Natural killer cell (primary cell): ENCODE measurements at regions not wholly inside any gene's neighbourhood (a gene's known extent, or its start where the extent isn't known, plus 50 kb on each side); places are given as distances from the start of the nearest gene placed in this dataset.

ENCODE experiments used
- ATAC-seq, 3 donors: fragments of 150-1000 bp in 2 of 3; fragments of 200-7000 bp in 1 of 3; cut with Tn5 transposase; 1 replicate in 1 of 3; 2 replicates in 2 of 3; pipeline ENCODE4 v1.10.0; 2021; ENCODE audit warnings: mild to moderate bottlenecking in 2 of 3, moderate library complexity in 2 of 3
- DNase-seq, 2 donors: peaks; one replicate each; pipeline versions ENCODE4 v3.0.0 to v3.0.0-alpha.2; 2013 to 2021; ENCODE audit warnings: mixed read lengths in 1 of 2
- H3K27ac ChIP-seq: one replicate; pipeline ENCODE4 v1.5.1; 2013; ENCODE audit warnings: mild to moderate bottlenecking, low read length
- H3K27me3 ChIP-seq: one replicate; pipeline ENCODE4 v1.6.1; 2013; ENCODE audit warnings: low read length; ENCODE audit not compliant: control insufficient read depth, insufficient read depth
- H3K36me3 ChIP-seq: one replicate; pipeline ENCODE4 v1.6.1; 2013; ENCODE audit warnings: low read length; ENCODE audit not compliant: control insufficient read depth, insufficient read depth
- H3K4me1 ChIP-seq: one replicate; pipeline ENCODE4 v1.6.1; 2013; ENCODE audit warnings: low read length; ENCODE audit not compliant: control insufficient read depth, insufficient read depth
- H3K4me3 ChIP-seq: one replicate; pipeline ENCODE4 v1.5.1; 2013; ENCODE audit warnings: low read length
- H3K9me3 ChIP-seq: one replicate; pipeline ENCODE4 v1.6.1; 2013; ENCODE audit warnings: low read length; ENCODE audit not compliant: control insufficient read depth, insufficient read depth
- H3K27ac Mint-ChIP-seq, 2 donors: one replicate each; pipeline ENCODE4 v1.8.0; 2022; ENCODE audit warnings: mild to moderate bottlenecking in 2 of 2, mixed read lengths in 2 of 2, moderate library complexity in 1 of 2
- H3K27me3 Mint-ChIP-seq, 2 donors: one replicate each; pipeline ENCODE4 v1.8.0; 2022; ENCODE audit warnings: low read depth in 2 of 2, mixed read lengths in 2 of 2
- H3K36me3 Mint-ChIP-seq: one replicate; pipeline ENCODE4 v1.8.0; 2022; ENCODE audit warnings: mixed read lengths
- H3K4me1 Mint-ChIP-seq, 2 donors: one replicate each; pipeline ENCODE4 v1.8.0; 2022; ENCODE audit warnings: mixed read lengths in 2 of 2
- H3K4me3 Mint-ChIP-seq: one replicate; pipeline ENCODE4 v1.8.0; 2022; ENCODE audit warnings: mild to moderate bottlenecking, moderate library complexity, mixed read lengths
- H3K9me3 Mint-ChIP-seq, 2 donors: one replicate each; pipeline ENCODE4 v1.8.0; 2022; ENCODE audit warnings: mixed read lengths in 2 of 2
- CTCF ChIP-seq: fragments of 200-600 bp; IDR thresholded peaks from one replicate; pipeline ENCODE4 v1.8.0; 2022; ENCODE audit warnings: antibody characterized with exemption
- WGBS: methylation state at CpG from one replicate; pipeline ENCODE4 v1.1.7; 2013; ENCODE audit warnings: missing lambda C conversion rate; ENCODE audit not compliant: insufficient coverage; 5-methylcytosine and 5-hydroxymethylcytosine counted together
- intact Hi-C: fragments of 100-400 bp; cut with micrococcal nuclease; formaldehyde crosslinking; loops from one replicate; pipeline ENCODE4 v1.14.2; 2022

DNA sequence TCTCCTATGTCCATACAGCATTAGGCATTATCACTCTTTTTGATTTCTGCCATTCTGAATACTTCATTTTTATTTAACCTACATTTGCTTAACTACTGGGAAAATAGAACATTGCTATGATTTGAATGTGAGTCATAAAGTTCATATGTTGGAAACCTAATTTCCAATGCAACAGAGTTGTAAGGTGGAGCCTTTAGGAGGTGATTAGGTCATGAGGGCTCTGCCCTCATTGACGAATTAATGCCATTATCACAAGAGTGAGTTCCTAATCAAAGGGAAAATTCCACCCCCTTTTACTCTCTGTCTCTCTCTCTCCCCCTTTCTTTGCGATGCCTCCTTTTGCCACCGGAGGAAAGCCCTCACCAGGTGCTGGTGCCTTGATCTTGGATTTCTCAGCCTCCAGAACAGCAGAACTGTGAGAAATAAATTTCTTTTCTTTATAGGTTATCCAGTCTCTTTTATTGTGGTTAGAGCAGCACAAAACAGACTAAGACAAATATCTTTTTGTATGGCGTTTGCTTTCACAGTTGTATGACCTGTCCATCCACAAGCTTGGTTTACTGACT is 180.1 kb upstream of the ARID2 start:
- intact Hi-C loops: no loop called here
- H3K27ac Mint-ChIP-seq: no peak overlapping the region
- H3K36me3 Mint-ChIP-seq: no peaks in the 10 kb centered on the region
- H3K27me3 ChIP-seq: no peaks in the 10 kb centered on the region
- no peak overlapping the region for H3K4me3 Mint-ChIP-seq
- no peak for ATAC-seq
- peaks cover 0 to 7% of the 10 kb centered on the region in 2 donors for H3K27me3 Mint-ChIP-seq
- H3K9me3 ChIP-seq: no peaks in the 10 kb centered on the region
- no peak overlapping the region for H3K4me3 ChIP-seq
- no peaks in the 10 kb centered on the region for H3K9me3 Mint-ChIP-seq
- 88% methylated on average over 3 of the region's 4 CpGs for WGBS
- no peaks in the 10 kb centered on the region for H3K4me1 Mint-ChIP-seq
- H3K4me1 ChIP-seq: no peaks in the 10 kb centered on the region
- no peak overlapping the region for H3K27ac ChIP-seq
- TF ChIP-seq CTCF: no peak
- no peak for DNase-seq
- H3K36me3 ChIP-seq: no peaks in the 10 kb centered on the region

DNA sequence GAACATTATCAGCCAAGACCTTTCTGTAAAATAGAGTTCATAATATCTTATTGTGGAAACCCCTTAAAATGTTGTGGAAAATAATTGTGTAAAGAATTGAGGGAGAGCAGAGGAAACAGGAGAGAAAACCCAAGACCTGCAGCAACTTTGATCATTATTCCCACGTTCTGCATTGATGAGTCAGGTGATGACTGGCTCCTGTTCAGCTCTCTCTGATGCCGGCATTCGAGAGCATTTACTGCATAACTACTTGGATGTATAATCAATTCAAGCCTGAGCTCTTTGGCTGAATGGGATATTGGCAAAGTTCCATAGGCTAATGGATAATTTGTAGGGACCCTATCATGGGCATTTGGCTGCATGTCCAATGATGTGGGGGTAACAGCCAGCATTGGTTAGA is 176.3 kb upstream of the ARID2 start:
- H3K4me3 ChIP-seq: no peak overlapping the region
- Mint-ChIP-seq H3K27ac (no peak overlapping the region), H3K27me3 (peaks cover 0 to 7% of the 10 kb centered on the region in 2 donors), H3K9me3 (peaks cover 0 to 2% of the 10 kb centered on the region in 2 donors), H3K4me1 (no peaks in the 10 kb centered on the region), H3K36me3 (no peaks in the 10 kb centered on the region), H3K4me3 (no peak overlapping the region)
- DNase-seq (no peak), ATAC-seq (no peak)
- H3K4me1 ChIP-seq: no peaks in the 10 kb centered on the region
- H3K27me3 ChIP-seq: no peaks in the 10 kb centered on the region
- H3K36me3 ChIP-seq: no peaks in the 10 kb centered on the region
- H3K9me3 ChIP-seq: no peaks in the 10 kb centered on the region
- intact Hi-C loops: no loop called here
- no peak for TF ChIP-seq CTCF
- H3K27ac ChIP-seq: no peak overlapping the region
- 96% methylated on average over 3 of the region's 3 CpGs for WGBS

GRCh38 chr12:45557016-45557415 is 172.5 kb upstream of the ARID2 start:
- no peak for DNase-seq
- intact Hi-C loops: no loop called here
- H3K4me1 Mint-ChIP-seq: no peaks in the 10 kb centered on the region
- no peak overlapping the region for H3K27ac Mint-ChIP-seq
- peaks cover 0 to 2% of the 10 kb centered on the region in 2 donors for H3K9me3 Mint-ChIP-seq
- Histone ChIP-seq H3K36me3 (no peaks in the 10 kb centered on the region), H3K27ac (no peak overlapping the region), H3K4me3 (no peak overlapping the region), H3K9me3 (no peaks in the 10 kb centered on the region), H3K4me1 (no peaks in the 10 kb centered on the region), H3K27me3 (no peaks in the 10 kb centered on the region)
- H3K27me3 Mint-ChIP-seq: peaks cover 3 to 7% of the 10 kb centered on the region in 2 donors
- no peaks in the 10 kb centered on the region for H3K36me3 Mint-ChIP-seq
- TF ChIP-seq CTCF: no peak
- ATAC-seq: no peak
- no peak overlapping the region for H3K4me3 Mint-ChIP-seq

- intact Hi-C loops: no loop called here
- Mint-ChIP-seq H3K4me3 (no peak overlapping the region), H3K9me3 (peaks cover 0 to 2% of the 10 kb centered on the region in 2 donors), H3K4me1 (no peaks in the 10 kb centered on the region), H3K27me3 (peaks cover 0 to 3% of the 10 kb centered on the region in 2 donors), H3K27ac (no peak overlapping the region), H3K36me3 (no peaks in the 10 kb centered on the region)
- DNase-seq: no peak
- WGBS: 98% methylated on average over 3 of the region's 4 CpGs
- Histone ChIP-seq H3K27me3 (no peaks in the 10 kb centered on the region), H3K4me1 (no peaks in the 10 kb centered on the region), H3K36me3 (no peaks in the 10 kb centered on the region), H3K4me3 (no peak overlapping the region), H3K27ac (no peak overlapping the region), H3K9me3 (no peaks in the 10 kb centered on the region)
- ATAC-seq: no peak
- TF ChIP-seq CTCF: no peak
These were observed 171.2 kb upstream of the ARID2 start for GRCh38 chr12:45558353-45558752.
